Ascending aorta (tissue), 2 donors: ENCODE measurements at regions not wholly inside any gene's neighbourhood (a gene's known extent, or its start where the extent isn't known, plus 50 kb on each side); places are given as distances from the start of the nearest gene placed in this dataset.

ENCODE experiments used
- DNase-seq, 2 donors: peaks; one replicate each; pipeline ENCODE4 v3.0.0-alpha.2; 2019; ENCODE audit warnings: low spot score in 2 of 2
- H3K27ac ChIP-seq, 2 donors: fragments of 200-600 bp; sonication (generic); one replicate each; pipeline ENCODE4 v1.5.1; 2016 to 2017; ENCODE audit warnings: mild to moderate bottlenecking in 1 of 2
- H3K27me3 ChIP-seq: fragments of 200-600 bp; sonication (generic); one replicate; pipeline ENCODE4 v1.5.1; 2017
- H3K36me3 ChIP-seq, 2 donors: fragments of 200-600 bp; sonication (generic); one replicate each; pipeline ENCODE4 v1.5.1; 2016
- H3K4me1 ChIP-seq, 2 donors: fragments of 200-600 bp; sonication (generic); one replicate each; pipeline ENCODE4 v1.5.1; 2016 to 2017; ENCODE audit warnings: mild to moderate bottlenecking in 1 of 2
- H3K4me3 ChIP-seq, 2 donors: fragments of 200-600 bp; sonication (generic); one replicate each; pipeline ENCODE4 v1.5.1; 2016 to 2017; ENCODE audit warnings: mild to moderate bottlenecking in 1 of 2
- H3K9me3 ChIP-seq, 2 donors: fragments of 200-600 bp; sonication (generic); one replicate each; pipeline ENCODE4 v1.5.1; 2016
- intact Hi-C: fragments of 100-400 bp; cut with DNase I; formaldehyde crosslinking; loops from one replicate; pipeline ENCODE4 v1.15.1; 2023
- TF ChIP-seq, protein P1 (sequence below), 3 experiments: fragments of 200-600 bp in 2 of 3; fragments of 450-650 bp in 1 of 3; sonication (generic) in 2 of 3; IDR thresholded peaks; one replicate each; pipeline ENCODE4 v1.5.1; 2016 to 2019; ENCODE audit warnings: antibody characterized with exemption in 3 of 3, mild to moderate bottlenecking in 1 of 3, moderate library complexity in 1 of 3

DNA sequence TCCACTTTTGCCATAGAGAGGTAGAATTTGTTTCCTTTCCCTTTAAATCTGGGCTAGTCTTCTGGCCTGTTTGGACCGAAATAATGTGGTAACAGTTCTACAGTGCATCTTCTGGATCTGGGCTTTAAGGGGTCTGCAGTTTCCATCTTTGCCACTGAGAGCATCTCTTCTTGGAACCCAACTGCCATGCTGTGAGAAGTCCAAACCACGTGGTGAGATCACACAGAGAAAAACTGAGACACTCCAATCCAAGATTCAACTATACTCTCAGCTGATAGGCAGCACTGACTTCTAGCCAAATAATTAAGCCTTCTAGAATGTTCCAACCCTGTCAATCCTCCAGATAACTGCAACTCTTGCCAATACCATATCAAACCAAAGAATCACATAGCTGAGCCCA lies 261.1 kb downstream of the INSIG2 start:
- H3K4me3 ChIP-seq, result no peak overlapping the region
- H3K36me3 ChIP-seq, result no peaks in the 10 kb centered on the region
- intact Hi-C loops, result no loop called here
- H3K4me1 ChIP-seq, result no peaks in the 10 kb centered on the region
- H3K9me3 ChIP-seq, result no peaks in the 10 kb centered on the region
- H3K27ac ChIP-seq, result no peak overlapping the region
- TF ChIP-seq, protein P1, sequence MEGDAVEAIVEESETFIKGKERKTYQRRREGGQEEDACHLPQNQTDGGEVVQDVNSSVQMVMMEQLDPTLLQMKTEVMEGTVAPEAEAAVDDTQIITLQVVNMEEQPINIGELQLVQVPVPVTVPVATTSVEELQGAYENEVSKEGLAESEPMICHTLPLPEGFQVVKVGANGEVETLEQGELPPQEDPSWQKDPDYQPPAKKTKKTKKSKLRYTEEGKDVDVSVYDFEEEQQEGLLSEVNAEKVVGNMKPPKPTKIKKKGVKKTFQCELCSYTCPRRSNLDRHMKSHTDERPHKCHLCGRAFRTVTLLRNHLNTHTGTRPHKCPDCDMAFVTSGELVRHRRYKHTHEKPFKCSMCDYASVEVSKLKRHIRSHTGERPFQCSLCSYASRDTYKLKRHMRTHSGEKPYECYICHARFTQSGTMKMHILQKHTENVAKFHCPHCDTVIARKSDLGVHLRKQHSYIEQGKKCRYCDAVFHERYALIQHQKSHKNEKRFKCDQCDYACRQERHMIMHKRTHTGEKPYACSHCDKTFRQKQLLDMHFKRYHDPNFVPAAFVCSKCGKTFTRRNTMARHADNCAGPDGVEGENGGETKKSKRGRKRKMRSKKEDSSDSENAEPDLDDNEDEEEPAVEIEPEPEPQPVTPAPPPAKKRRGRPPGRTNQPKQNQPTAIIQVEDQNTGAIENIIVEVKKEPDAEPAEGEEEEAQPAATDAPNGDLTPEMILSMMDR (IDR thresholded peaks at IDR 0.05), result no peak
- no peak for DNase-seq
- no peaks in the 10 kb centered on the region for H3K27me3 ChIP-seq

DNA sequence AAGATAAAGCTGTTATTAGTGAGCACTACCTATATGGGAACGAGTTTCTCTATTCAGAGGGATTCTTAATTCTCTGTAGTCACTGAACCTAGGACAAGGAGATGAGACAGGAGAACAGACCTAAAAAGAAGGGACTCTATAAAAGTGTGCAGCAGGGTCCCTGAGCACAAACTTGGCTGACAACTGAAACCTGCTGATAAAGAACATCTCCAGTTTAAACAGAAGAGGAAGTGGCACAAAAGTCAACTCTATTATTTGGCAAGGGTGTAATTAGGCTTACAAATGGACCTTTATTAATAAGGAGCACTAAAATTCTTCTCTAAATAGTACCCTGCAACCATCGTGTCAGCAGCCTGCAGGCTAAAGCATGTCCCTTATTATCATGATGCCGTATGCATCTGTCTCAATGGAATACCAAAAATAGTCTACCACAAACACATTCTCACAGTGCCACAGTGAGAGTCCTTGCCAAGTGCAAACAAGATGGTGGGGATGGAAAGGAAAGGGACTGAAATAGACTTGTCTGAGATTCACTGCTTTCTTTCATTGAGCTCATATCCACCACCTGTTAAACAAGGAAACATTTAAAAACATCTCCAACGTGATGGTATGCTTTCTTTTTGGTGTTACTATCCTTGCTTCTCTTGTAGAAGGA lies 260.2 kb downstream of the INSIG2 start:
- Histone ChIP-seq H3K27ac (no peak overlapping the region), H3K9me3 (no peaks in the 10 kb centered on the region), H3K36me3 (no peaks in the 10 kb centered on the region), H3K4me3 (no peak overlapping the region), H3K27me3 (no peaks in the 10 kb centered on the region), H3K4me1 (no peaks in the 10 kb centered on the region)
- no peak for DNase-seq
- TF ChIP-seq, protein P1 (IDR thresholded peaks at IDR 0.05), result no peak
- intact Hi-C loops, result no loop called here

DNA sequence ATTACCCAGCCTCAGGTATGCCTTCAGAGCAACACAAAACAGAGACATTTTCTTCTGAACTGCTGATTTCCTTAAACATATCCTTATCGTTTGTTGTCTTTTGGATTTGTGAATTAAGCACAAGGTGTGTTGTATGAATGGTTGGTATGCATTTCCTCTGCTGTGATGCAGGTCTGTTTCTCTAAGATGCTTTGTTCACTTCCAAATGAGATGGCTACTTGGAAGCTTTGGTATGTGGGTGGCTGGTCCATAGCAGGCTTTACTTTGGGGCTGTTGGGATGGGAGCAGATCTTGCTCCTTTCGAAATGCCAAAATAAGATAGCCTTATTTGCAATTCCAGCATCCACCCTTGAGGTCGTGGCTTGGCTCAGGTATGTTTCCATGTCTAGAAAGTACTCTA lies 257.2 kb downstream of the INSIG2 start:
- intact Hi-C loops, result no loop called here
- no peak overlapping the region for H3K4me3 ChIP-seq
- no peaks in the 10 kb centered on the region for H3K9me3 ChIP-seq
- TF ChIP-seq, protein P1 (IDR thresholded peaks at IDR 0.05), result no peak
- no peaks in the 10 kb centered on the region for H3K27me3 ChIP-seq
- no peak overlapping the region for H3K27ac ChIP-seq
- no peaks in the 10 kb centered on the region for H3K36me3 ChIP-seq
- H3K4me1 ChIP-seq, result no peaks in the 10 kb centered on the region
- DNase-seq, result no peak

DNA sequence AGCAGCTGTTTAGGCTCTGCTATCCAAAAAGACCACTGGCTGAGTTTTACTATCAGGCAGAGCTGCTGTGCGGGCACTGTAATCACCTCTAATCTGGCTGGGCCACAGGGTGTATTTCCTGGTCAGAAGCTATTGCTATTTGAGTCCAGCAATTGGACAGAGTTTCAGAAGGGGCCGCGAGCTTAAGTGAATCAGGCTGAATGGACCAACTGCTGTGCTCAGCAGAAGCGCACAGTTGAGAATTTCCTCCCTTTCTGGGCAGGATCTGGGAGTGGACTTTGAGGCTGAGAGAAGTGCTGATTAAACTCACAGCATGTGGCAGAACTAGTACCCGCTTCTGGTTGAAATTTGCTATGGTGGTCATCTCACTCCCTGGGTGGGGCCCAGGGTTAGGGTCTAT lies 251.8 kb downstream of the INSIG2 start:
- Histone ChIP-seq H3K36me3 (no peaks in the 10 kb centered on the region), H3K27ac (no peak overlapping the region), H3K4me3 (no peak overlapping the region), H3K9me3 (peaks cover 0 to 5% of the 10 kb centered on the region in 2 donors), H3K27me3 (no peaks in the 10 kb centered on the region), H3K4me1 (no peaks in the 10 kb centered on the region)
- TF ChIP-seq, protein P1 (IDR thresholded peaks at IDR 0.05), result no peak
- no peak for DNase-seq
- intact Hi-C loops, result no loop called here

DNA sequence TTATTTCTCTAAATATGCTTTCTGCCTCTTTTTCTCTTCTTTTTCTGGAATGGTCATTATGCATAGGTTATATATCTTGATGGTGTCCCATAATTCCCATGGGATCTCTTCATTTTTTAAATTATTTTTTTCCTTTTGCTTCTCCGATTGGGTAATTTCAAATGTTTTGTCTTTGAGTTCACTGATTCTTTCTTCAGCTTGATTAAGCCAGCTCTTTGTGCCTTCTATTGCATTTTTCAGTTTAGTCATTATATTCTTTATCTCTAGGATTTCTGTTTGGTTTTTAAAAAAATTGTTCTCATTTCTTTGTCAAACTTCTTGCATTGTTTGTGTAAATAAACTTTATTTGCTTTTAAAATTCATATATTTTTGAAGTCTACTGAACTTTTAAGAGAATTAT lies 251.1 kb downstream of the INSIG2 start:
- TF ChIP-seq, protein P1 (IDR thresholded peaks at IDR 0.05), result no peak
- no peaks in the 10 kb centered on the region for H3K27me3 ChIP-seq
- no peaks in the 10 kb centered on the region for H3K4me1 ChIP-seq
- intact Hi-C loops, result no loop called here
- H3K36me3 ChIP-seq, result no peaks in the 10 kb centered on the region
- H3K4me3 ChIP-seq, result no peak overlapping the region
- peaks cover 0 to 5% of the 10 kb centered on the region in 2 donors for H3K9me3 ChIP-seq
- H3K27ac ChIP-seq, result no peak overlapping the region
- DNase-seq, result no peak

DNA sequence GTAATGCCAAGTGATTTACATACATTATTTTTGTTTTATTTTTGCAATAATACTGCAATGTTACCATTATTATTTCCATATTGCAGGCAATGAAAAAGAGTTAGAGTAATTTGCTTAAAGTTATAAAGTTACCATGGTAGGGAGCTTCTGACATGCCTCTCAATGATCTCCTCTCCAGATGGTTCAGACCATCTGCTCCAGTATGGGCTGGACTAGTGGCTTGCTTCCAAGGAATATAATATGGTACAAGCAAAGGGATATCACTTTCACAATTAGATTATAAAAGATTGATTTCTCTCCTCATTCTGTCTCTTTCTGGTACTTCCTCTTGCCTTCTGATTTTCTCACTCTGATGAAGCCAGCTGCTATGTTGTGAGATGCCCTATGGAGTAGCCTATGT lies 245.4 kb downstream of the INSIG2 start:
- Histone ChIP-seq H3K4me3 (no peak overlapping the region), H3K4me1 (no peaks in the 10 kb centered on the region), H3K9me3 (no peaks in the 10 kb centered on the region), H3K27ac (no peak overlapping the region), H3K27me3 (no peaks in the 10 kb centered on the region), H3K36me3 (no peaks in the 10 kb centered on the region)
- TF ChIP-seq, protein P1 (IDR thresholded peaks at IDR 0.05), result no peak
- no peak for DNase-seq
- intact Hi-C loops, result no loop called here
